HCT116 (cell line): ENCODE measurements at regions not wholly inside any gene's neighbourhood (a gene's known extent, or its start where the extent isn't known, plus 50 kb on each side); places are given as distances from the start of the nearest gene placed in this dataset.

Experiments
- ATAC-seq: fragments of 200-7000 bp; cut with Tn5 transposase; 2 replicates; pipeline ENCODE4 v1.9.1; 2020; ENCODE audit warnings: mild to moderate bottlenecking, moderate library complexity
- BruUV-seq: library from RNA; stranded (reverse); fragments of 400-500 nt; replicated peaks from 2 replicates; lab custom pipeline; 2021; lab: Mats Ljungman, UMichigan
- CTCF ChIA-PET: fragments of 300-600 bp; sonication (Branson Sonifier 250); formaldehyde crosslinking; loops from one replicate; lab custom pipeline; 2021; ENCODE audit warnings: antibody characterized with exemption; lab: Charles Lee
- POLR2A ChIA-PET: fragments of 300-600, 350-600 bp; sonication (Branson Sonifier 250); formaldehyde crosslinking; loops from one replicate; lab custom pipeline; 2021; ENCODE audit warnings: antibody characterized with exemption; lab: Charles Lee
- RAD21 ChIA-PET, 2 experiments: fragments of 300-600 bp; sonication (Branson Sonifier 250); formaldehyde crosslinking; loops; one replicate each; lab custom pipeline; 2023; ENCODE audit warnings: low total read pairs in 2 of 2; ENCODE audit not compliant: uncharacterized antibody in 2 of 2, unreplicated experiment in 2 of 2, low non-redundant PET in 1 of 2; lab: Charles Lee
- DNase-seq: peaks from one replicate; pipeline ENCODE4 v3.0.0-alpha.2; 2010; ENCODE audit warnings: low read depth, low spot score
- H2AFZ ChIP-seq: fragments of 200-600 bp; shearing (Covaris generic), sonication (generic); 2 replicates; pipeline ENCODE4 v1.6.1; 2017; ENCODE audit warnings: low read depth, mixed run types, mixed read lengths, antibody characterized with exemption, low read length; ENCODE audit not compliant: poor library complexity, severe bottlenecking
- H3K27ac ChIP-seq: 2 replicates; pipeline ENCODE4 v1.5.1; 2012; ENCODE audit warnings: low read depth, low read length
- H3K27me3 ChIP-seq: fragments of 200-600 bp; sonication (generic); 2 replicates; pipeline ENCODE4 v1.6.1; 2016; ENCODE audit warnings: mixed run types, low read length, mixed read lengths; ENCODE audit not compliant: insufficient read depth
- H3K36me3 ChIP-seq, 2 experiments: fragments of 200-500 bp in 1 of 2; fragments of 200-600 bp in 1 of 2; sonication (Bioruptor generic) in 1 of 2; sonication (generic) in 1 of 2; 2 replicates each; pipeline versions ENCODE4 v1.5.1 to v1.6.1; 2014 to 2016; ENCODE audit warnings: low read length in 2 of 2, inconsistent platforms in 1 of 2, mixed read lengths in 1 of 2, mixed run types in 1 of 2; ENCODE audit not compliant: insufficient read depth in 2 of 2, control insufficient read depth in 1 of 2
- H3K4me1 ChIP-seq, 2 experiments: fragments of 200-600 bp in 1 of 2; sonication (generic) in 1 of 2; 2 replicates each; pipeline versions ENCODE4 v1.5.1 to v1.6.1; 2012 to 2017; ENCODE audit warnings: low read length in 2 of 2, inconsistent platforms in 1 of 2, mild to moderate bottlenecking in 1 of 2, mixed read lengths in 1 of 2, mixed run types in 1 of 2, moderate library complexity in 1 of 2; ENCODE audit not compliant: insufficient read depth in 2 of 2, control insufficient read depth in 1 of 2
- H3K4me2 ChIP-seq: fragments of 200-600 bp; sonication (generic); 2 replicates; pipeline ENCODE4 v1.6.1; 2017; ENCODE audit warnings: mixed run types, low read length, mixed read lengths
- H3K4me3 ChIP-seq, 2 experiments: fragments of 200-600 bp in 1 of 2; sonication (generic) in 1 of 2; replicated peaks in 1 of 2; 2 replicates each; pipeline ENCODE4 v1.5.1; 2011 to 2016; ENCODE audit warnings: low read length in 2 of 2, control low read depth in 1 of 2, low read depth in 1 of 2, mild to moderate bottlenecking in 1 of 2, mixed read lengths in 1 of 2, mixed run types in 1 of 2
- H3K79me2 ChIP-seq: fragments of 200-600 bp; sonication (generic); 2 replicates; pipeline ENCODE4 v1.6.1; 2017; ENCODE audit warnings: mild to moderate bottlenecking, mixed run types, low read length, moderate library complexity, mixed read lengths; ENCODE audit not compliant: insufficient read depth
- H3K9ac ChIP-seq: fragments of 200-600 bp; sonication (generic); 2 replicates; pipeline ENCODE4 v1.6.1; 2016; ENCODE audit warnings: low read length, mixed read lengths
- H3K9me2 ChIP-seq: fragments of 200-600 bp; sonication (generic), shearing (Covaris generic); 2 replicates; pipeline ENCODE4 v1.6.1; 2017; ENCODE audit warnings: mixed run types, mild to moderate bottlenecking, moderate library complexity; ENCODE audit not compliant: insufficient read depth
- H3K9me3 ChIP-seq, 2 experiments: fragments of 200-500 bp in 1 of 2; fragments of 200-600 bp in 1 of 2; sonication (Bioruptor generic) in 1 of 2; sonication (generic) in 1 of 2; 2 replicates each; pipeline ENCODE4 v1.6.1; 2014 to 2017; ENCODE audit warnings: low read length in 2 of 2, mixed read lengths in 2 of 2, inconsistent platforms in 1 of 2, low read depth in 1 of 2, mild to moderate bottlenecking in 1 of 2, mixed run types in 1 of 2, moderate library complexity in 1 of 2; ENCODE audit not compliant: control insufficient read depth in 1 of 2, insufficient read depth in 1 of 2
- H4K20me1 ChIP-seq: fragments of 200-600 bp; sonication (generic), shearing (Covaris generic); 2 replicates; pipeline ENCODE4 v1.6.1; 2017; ENCODE audit warnings: mixed run types, mild to moderate bottlenecking, moderate library complexity; ENCODE audit not compliant: insufficient read depth
- CEBPB ChIP-seq: IDR thresholded peaks from 2 replicates; pipeline ENCODE4 v1.6.1; 2012; ENCODE audit warnings: low read depth
- CTCF ChIP-seq, 3 experiments: fragments of 200-600 bp in 1 of 3; sonication (generic) in 1 of 3; IDR thresholded peaks in 2 of 3; conservative IDR thresholded peaks in 1 of 3; 2 replicates each; pipeline ENCODE4 v1.5.1; 2012 to 2017; ENCODE audit warnings: low read depth in 2 of 3, low read length in 2 of 3, antibody characterized with exemption in 1 of 3, borderline replicate concordance in 1 of 3, control low read depth in 1 of 3, mild to moderate bottlenecking in 1 of 3, mixed read lengths in 1 of 3, mixed run types in 1 of 3, moderate library complexity in 1 of 3; ENCODE audit not compliant: insufficient read depth in 1 of 3
- JUND ChIP-seq: IDR thresholded peaks from 2 replicates; pipeline ENCODE4 v1.6.1; 2012
- POLR2A ChIP-seq: IDR thresholded peaks from 2 replicates; pipeline ENCODE4 v1.7.0; 2011; ENCODE audit warnings: borderline replicate concordance; ENCODE audit not compliant: insufficient read depth, insufficient read length; ENCODE audit errors: extremely low read depth
- REST ChIP-seq: IDR thresholded peaks from 2 replicates; pipeline ENCODE4 v1.6.1; 2012; ENCODE audit warnings: low read depth
- SIN3A ChIP-seq: IDR thresholded peaks from 2 replicates; pipeline ENCODE4 v1.6.1; 2012; ENCODE audit warnings: low read depth
- SRF ChIP-seq: IDR thresholded peaks from 2 replicates; pipeline ENCODE4 v1.6.1; 2012; ENCODE audit warnings: low read depth
- YY1 ChIP-seq: IDR thresholded peaks from 2 replicates; pipeline ENCODE4 v1.6.1; 2011; ENCODE audit warnings: low read length, low read depth, moderate library complexity, mild to moderate bottlenecking; ENCODE audit not compliant: insufficient replicate concordance; ENCODE audit errors: extremely low read depth
- intact Hi-C: fragments of 100-400 bp; cut with micrococcal nuclease; formaldehyde crosslinking; loops from 2 replicates; pipeline ENCODE4 v1.10.0; 2022

- no peaks in the 10 kb centered on the region for H3K27me3 ChIP-seq
- ChIA-PET POLR2A (no interaction called here), RAD21 (no interaction called here), CTCF (no interaction called here)
- no peaks in the 10 kb centered on the region for H4K20me1 ChIP-seq
- peaks cover 5 to 20% of the 10 kb centered on the region in 2 experiments; a peak in 2 of 4 replicates for H3K9me3 ChIP-seq
- H3K4me1 ChIP-seq: no peaks in the 10 kb centered on the region
- BruUV-seq: no TSS peak
- H3K27ac ChIP-seq: no peak overlapping the region
- H3K79me2 ChIP-seq: no peaks in the 10 kb centered on the region
- no peak for DNase-seq
- no peak for ATAC-seq
- no peaks in the 10 kb centered on the region for H3K36me3 ChIP-seq
- no peak for TF ChIP-seq SRF
- no peak for TF ChIP-seq SIN3A
- no peak for TF ChIP-seq JUND
- no peak for TF ChIP-seq CTCF (IDR thresholded peaks at IDR 0.05 in 2 of 3, conservative IDR thresholded peaks at IDR 0.05 in 1 of 3; ENCODE audit: borderline replicate concordance in 1 of 3, insufficient read depth in 1 of 3, low read depth in 2 of 3, low read length in 2 of 3)
- no peak for TF ChIP-seq POLR2A
- no peak for TF ChIP-seq REST
- no peak for TF ChIP-seq YY1
- no peak for TF ChIP-seq CEBPB
- H3K9ac ChIP-seq: no peak overlapping the region
- no peaks in the 10 kb centered on the region for H3K9me2 ChIP-seq
- H3K4me2 ChIP-seq: no peak overlapping the region
- intact Hi-C loops: no loop called here
- H3K4me3 ChIP-seq: no peak overlapping the region
- no peak overlapping the region for H2AFZ ChIP-seq
These were observed 606.6 kb downstream of the ELAVL2 start for GRCh38 chr9:23219471-23219870.
